WTC11 (cell line): ENCODE measurements at regions not wholly inside any gene's neighbourhood (a gene's known extent, or its start where the extent isn't known, plus 50 kb on each side); places are given as distances from the start of the nearest gene placed in this dataset.
A peak's percentile ranks its signal among the peaks of the same experiment; 100 is the strongest.

Source experiments
- ATAC-seq: fragments of 200-7000 bp; cut with Tn5 transposase; 2 replicates; pipeline ENCODE4 v1.10.0; 2021; ENCODE audit warnings: mild to moderate bottlenecking, moderate library complexity
- CTCF ChIA-PET: fragments of 300-600 bp; sonication (Branson Sonifier 250); formaldehyde crosslinking; loops from one replicate; lab custom pipeline; 2021; ENCODE audit warnings: antibody characterized with exemption; lab: Charles Lee
- POLR2A ChIA-PET: fragments of 350-600 bp; sonication (Branson Sonifier 250); formaldehyde crosslinking; loops from one replicate; lab custom pipeline; 2021; ENCODE audit warnings: antibody characterized with exemption; lab: Charles Lee
- DNase-seq: peaks from one replicate; pipeline ENCODE4 v3.0.0; 2021; ENCODE audit warnings: low spot score
- H3K27ac Mint-ChIP-seq: 2 replicates; pipeline ENCODE4 v1.8.0; 2021; ENCODE audit warnings: mixed read lengths
- H3K27me3 Mint-ChIP-seq: 2 replicates; pipeline ENCODE4 v1.8.0; 2021; ENCODE audit warnings: low read depth, mild to moderate bottlenecking, moderate library complexity, mixed read lengths
- H3K36me3 Mint-ChIP-seq: 2 replicates; pipeline ENCODE4 v1.8.0; 2021; ENCODE audit warnings: mixed read lengths
- H3K4me1 Mint-ChIP-seq: 2 replicates; pipeline ENCODE4 v1.8.0; 2022; ENCODE audit warnings: mixed read lengths
- H3K4me3 Mint-ChIP-seq: 2 replicates; pipeline ENCODE4 v1.8.0; 2021; ENCODE audit warnings: mild to moderate bottlenecking, moderate library complexity, mixed read lengths
- H3K9me3 Mint-ChIP-seq: 2 replicates; pipeline ENCODE4 v1.8.0; 2021; ENCODE audit warnings: mixed read lengths
- ARID4B ChIP-seq: sonication (generic); formaldehyde crosslinking; IDR thresholded peaks from 2 replicates; pipeline ENCODE4 v1.8.0; 2023; ENCODE audit warnings: missing genetic modification reagents, mild to moderate bottlenecking, borderline replicate concordance
- GTF2I ChIP-seq: fragments of 250-450 bp; sonication (Bioruptor Pico); conservative IDR thresholded peaks from 2 replicates; pipeline ENCODE4 v1.4.0; 2021; ENCODE audit warnings: mild to moderate bottlenecking
- TP53 ChIP-seq: sonication (generic); formaldehyde crosslinking; IDR thresholded peaks from 2 replicates; pipeline ENCODE4 v1.8.1; 2023; ENCODE audit warnings: mild to moderate bottlenecking, missing genetic modification reagents
- ZMAT4 ChIP-seq: fragments of 250-450 bp; sonication (Bioruptor Pico); IDR thresholded peaks from 2 replicates; pipeline ENCODE4 v1.9.0; 2021; ENCODE audit warnings: mild to moderate bottlenecking
- ZNF121 ChIP-seq: sonication (generic); formaldehyde crosslinking; IDR thresholded peaks from 2 replicates; pipeline ENCODE4 v1.8.0; 2023; ENCODE audit warnings: missing genetic modification reagents
- ZNF416 ChIP-seq: fragments of 250-450 bp; sonication (Bioruptor Pico); IDR thresholded peaks from 2 replicates; pipeline ENCODE4 v1.9.0; 2021; ENCODE audit warnings: mild to moderate bottlenecking, inconsistent platforms
- ZNF512 ChIP-seq: sonication (generic); formaldehyde crosslinking; IDR thresholded peaks from 2 replicates; pipeline ENCODE4 v1.8.1; 2022; ENCODE audit warnings: missing genetic modification reagents, borderline replicate concordance
- ZSCAN18 ChIP-seq: fragments of 250-450 bp; sonication (Bioruptor Pico); IDR thresholded peaks from 2 replicates; pipeline ENCODE4 v2.1.2; 2022; ENCODE audit warnings: mild to moderate bottlenecking, moderate library complexity
- TF ChIP-seq, protein P1 (sequence below): fragments of 250-450 bp; sonication (Bioruptor Pico); IDR thresholded peaks from 2 replicates; pipeline ENCODE4 v1.8.0; 2021; ENCODE audit warnings: mild to moderate bottlenecking
- TF ChIP-seq, protein P2 (sequence below): fragments of 250-450 bp; sonication (Bioruptor Pico); IDR thresholded peaks from 2 replicates; pipeline ENCODE4 v1.9.0; 2021; ENCODE audit warnings: mild to moderate bottlenecking, borderline replicate concordance

- TF ChIP-seq ZMAT4 (CRISPR knock-in tag) (no peak), ZSCAN18 (CRISPR knock-in tag) (no peak), TP53 (CRISPR knock-in tag) (no peak), ARID4B (no peak), GTF2I (CRISPR knock-in tag) (no peak)
- TF ChIP-seq, protein P1, sequence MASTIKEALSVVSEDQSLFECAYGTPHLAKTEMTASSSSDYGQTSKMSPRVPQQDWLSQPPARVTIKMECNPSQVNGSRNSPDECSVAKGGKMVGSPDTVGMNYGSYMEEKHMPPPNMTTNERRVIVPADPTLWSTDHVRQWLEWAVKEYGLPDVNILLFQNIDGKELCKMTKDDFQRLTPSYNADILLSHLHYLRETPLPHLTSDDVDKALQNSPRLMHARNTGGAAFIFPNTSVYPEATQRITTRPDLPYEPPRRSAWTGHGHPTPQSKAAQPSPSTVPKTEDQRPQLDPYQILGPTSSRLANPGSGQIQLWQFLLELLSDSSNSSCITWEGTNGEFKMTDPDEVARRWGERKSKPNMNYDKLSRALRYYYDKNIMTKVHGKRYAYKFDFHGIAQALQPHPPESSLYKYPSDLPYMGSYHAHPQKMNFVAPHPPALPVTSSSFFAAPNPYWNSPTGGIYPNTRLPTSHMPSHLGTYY (CRISPR knock-in tag), result no peak
- TF ChIP-seq, protein P2, sequence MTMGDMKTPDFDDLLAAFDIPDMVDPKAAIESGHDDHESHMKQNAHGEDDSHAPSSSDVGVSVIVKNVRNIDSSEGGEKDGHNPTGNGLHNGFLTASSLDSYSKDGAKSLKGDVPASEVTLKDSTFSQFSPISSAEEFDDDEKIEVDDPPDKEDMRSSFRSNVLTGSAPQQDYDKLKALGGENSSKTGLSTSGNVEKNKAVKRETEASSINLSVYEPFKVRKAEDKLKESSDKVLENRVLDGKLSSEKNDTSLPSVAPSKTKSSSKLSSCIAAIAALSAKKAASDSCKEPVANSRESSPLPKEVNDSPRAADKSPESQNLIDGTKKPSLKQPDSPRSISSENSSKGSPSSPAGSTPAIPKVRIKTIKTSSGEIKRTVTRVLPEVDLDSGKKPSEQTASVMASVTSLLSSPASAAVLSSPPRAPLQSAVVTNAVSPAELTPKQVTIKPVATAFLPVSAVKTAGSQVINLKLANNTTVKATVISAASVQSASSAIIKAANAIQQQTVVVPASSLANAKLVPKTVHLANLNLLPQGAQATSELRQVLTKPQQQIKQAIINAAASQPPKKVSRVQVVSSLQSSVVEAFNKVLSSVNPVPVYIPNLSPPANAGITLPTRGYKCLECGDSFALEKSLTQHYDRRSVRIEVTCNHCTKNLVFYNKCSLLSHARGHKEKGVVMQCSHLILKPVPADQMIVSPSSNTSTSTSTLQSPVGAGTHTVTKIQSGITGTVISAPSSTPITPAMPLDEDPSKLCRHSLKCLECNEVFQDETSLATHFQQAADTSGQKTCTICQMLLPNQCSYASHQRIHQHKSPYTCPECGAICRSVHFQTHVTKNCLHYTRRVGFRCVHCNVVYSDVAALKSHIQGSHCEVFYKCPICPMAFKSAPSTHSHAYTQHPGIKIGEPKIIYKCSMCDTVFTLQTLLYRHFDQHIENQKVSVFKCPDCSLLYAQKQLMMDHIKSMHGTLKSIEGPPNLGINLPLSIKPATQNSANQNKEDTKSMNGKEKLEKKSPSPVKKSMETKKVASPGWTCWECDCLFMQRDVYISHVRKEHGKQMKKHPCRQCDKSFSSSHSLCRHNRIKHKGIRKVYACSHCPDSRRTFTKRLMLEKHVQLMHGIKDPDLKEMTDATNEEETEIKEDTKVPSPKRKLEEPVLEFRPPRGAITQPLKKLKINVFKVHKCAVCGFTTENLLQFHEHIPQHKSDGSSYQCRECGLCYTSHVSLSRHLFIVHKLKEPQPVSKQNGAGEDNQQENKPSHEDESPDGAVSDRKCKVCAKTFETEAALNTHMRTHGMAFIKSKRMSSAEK (CRISPR knock-in tag), result no peak
These were observed 187.7 kb upstream of the CHRNA7 start (continued) for GRCh38 chr15:31842532-31843195.

- Mint-ChIP-seq H3K27me3 (no peaks in the 10 kb centered on the region; the same call in 1 of the 2 replicates), H3K9me3 (no peaks in the 10 kb centered on the region), H3K4me1 (no peaks in the 10 kb centered on the region), H3K4me3 (no peak overlapping the region), H3K36me3 (no peaks in the 10 kb centered on the region), H3K27ac (0 out of 2 replicates have a peak overlapping the region, but pooled peaks have one; percentile 20)
- DNase-seq, result no peak
- no peak for ATAC-seq
- CTCF ChIA-PET, result no interaction called here
- no peak for TF ChIP-seq ZNF512 (CRISPR knock-in tag)
- TF ChIP-seq ZNF416 (CRISPR knock-in tag), result no peak
- TF ChIP-seq ZNF121 (CRISPR knock-in tag), result no peak
- POLR2A ChIA-PET, result no interaction called here
These were observed 186.8 kb upstream of the CHRNA7 start for GRCh38 chr15:31843426-31844055.
